Panc1 (cell line): ENCODE measurements at regions not wholly inside any gene's neighbourhood (a gene's known extent, or its start where the extent isn't known, plus 50 kb on each side); places are given as distances from the start of the nearest gene placed in this dataset.

Source experiments
- CTCF ChIP-seq: fragments of 450-650 bp; IDR thresholded peaks from 2 replicates; pipeline ENCODE4 v1.5.1; 2017; ENCODE audit warnings: mild to moderate bottlenecking
- POLR2AphosphoS5 ChIP-seq: IDR thresholded peaks from 2 replicates; pipeline ENCODE4 v1.6.1; 2012; ENCODE audit warnings: mild to moderate bottlenecking, low read depth, low read length, moderate library complexity

- TF ChIP-seq CTCF: no peak
- TF ChIP-seq POLR2AphosphoS5: no peak
Observed at GRCh38 chr10:34037499-34037898, 703.0 kb upstream of the NRP1 start.
